Stimulated activated naive CD8-positive, alpha-beta T cell treated with anti-CD3 and anti-CD28 coated beads, Interleukin-15, Interleukin-2, amounts not matched to agents 100 U/mL and 50 U/mL, for 24 hours (primary cell): ENCODE measurements at regions not wholly inside any gene's neighbourhood (a gene's known extent, or its start where the extent isn't known, plus 50 kb on each side); places are given as distances from the start of the nearest gene placed in this dataset.
A peak's percentile ranks its signal among the peaks of the same experiment; 100 is the strongest.

Source experiments
- ATAC-seq: fragments of 150-1000 bp; cut with Tn5 transposase; one replicate; pipeline ENCODE4 v1.10.0; 2021
- DNase-seq: peaks from one replicate; pipeline ENCODE4 v3.0.0; 2021

- ATAC-seq (no peak), DNase-seq (no peak)
These were observed 54.4 kb downstream of the ZNF503 start for GRCh38 chr10:75347186-75347585.

- ATAC-seq: no peak
- DNase-seq: no peak
These were observed 55.8 kb downstream of the ZNF503 start for GRCh38 chr10:75345738-75346137.

- DNase-seq (no peak), ATAC-seq (no peak)
These were observed 57.4 kb downstream of the ZNF503 start for GRCh38 chr10:75344170-75344569.

GRCh38 chr10:75342397-75342796, 59.2 kb downstream of the ZNF503 start:
- DNase-seq: no peak
- no peak for ATAC-seq

- DNase-seq (no peak), ATAC-seq (no peak)
These were observed 65.6 kb downstream of the ZNF503 start for GRCh38 chr10:75335983-75336382.

- ATAC-seq (no peak), DNase-seq (no peak)
These were observed 66.4 kb downstream of the ZNF503 start for GRCh38 chr10:75335191-75335590.

GRCh38 chr10:75334720-75335119, 66.8 kb downstream of the ZNF503 start:
- DNase-seq (no peak), ATAC-seq (no peak)

GRCh38 chr10:75332081-75332480, 69.5 kb downstream of the ZNF503 start:
- DNase-seq (no peak), ATAC-seq (no peak)

- no peak for DNase-seq
- ATAC-seq: no peak
These were observed 70.5 kb downstream of the ZNF503 start for GRCh38 chr10:75331081-75331480.

GRCh38 chr10:75329190-75329745, 72.3 kb downstream of the ZNF503 start:
- DNase-seq (no peak), ATAC-seq (no peak)

GRCh38 chr10:75326306-75326705, 75.3 kb downstream of the ZNF503 start:
- no peak for DNase-seq
- no peak for ATAC-seq

- ATAC-seq: no peak
- no peak for DNase-seq
These were observed 82.3 kb downstream of the ZNF503 start for GRCh38 chr10:75319274-75319673.

- ATAC-seq: no peak
These were observed 78.8 kb upstream of the COMTD1 start for GRCh38 chr10:75314570-75314969.

GRCh38 chr10:75312440-75312839, 76.7 kb upstream of the COMTD1 start:
- DNase-seq (no peak), ATAC-seq (no peak)

More at GRCh38 chr10:75314570-75314969, 78.8 kb upstream of the COMTD1 start:
- no peak for DNase-seq

- no peak for DNase-seq
- ATAC-seq: no peak
These were observed 69.9 kb upstream of the COMTD1 start for GRCh38 chr10:75305675-75306074.

GRCh38 chr10:75304741-75305390, 69.1 kb upstream of the COMTD1 start:
- DNase-seq (no peak), ATAC-seq (no peak)

GRCh38 chr10:75304313-75304712, 68.6 kb upstream of the COMTD1 start:
- no peak for DNase-seq

GRCh38 chr10:75303045-75303777, 67.5 kb upstream of the COMTD1 start:
- ATAC-seq (no peak), DNase-seq (no peak)

More at GRCh38 chr10:75304313-75304712, 68.6 kb upstream of the COMTD1 start:
- ATAC-seq: no peak

- ATAC-seq (no peak), DNase-seq (no peak)
These were observed 66.3 kb upstream of the COMTD1 start for GRCh38 chr10:75302029-75302428.

GRCh38 chr10:75297021-75297599, 61.4 kb upstream of the COMTD1 start:
- ATAC-seq: no peak

GRCh38 chr10:75295868-75296441, 60.2 kb upstream of the COMTD1 start:
- ATAC-seq: no peak
- no peak for DNase-seq

More at GRCh38 chr10:75297021-75297599, 61.4 kb upstream of the COMTD1 start:
- no peak for DNase-seq

GRCh38 chr10:75294866-75295701, 59.3 kb upstream of the COMTD1 start:
- DNase-seq (peak; percentile 76), ATAC-seq (peak; percentile 91)
